Smooth muscle cell (in vitro differentiated cells): ENCODE measurements at regions not wholly inside any gene's neighbourhood (a gene's known extent, or its start where the extent isn't known, plus 50 kb on each side); places are given as distances from the start of the nearest gene placed in this dataset.

Experiments
- DNase-seq: peaks from one replicate; lab custom pipeline; 2025; ENCODE audit not compliant: unreplicated experiment; lab: John Stamatoyannopoulos, UW
- H2AFZ ChIP-seq: fragments of 200-600 bp; sonication (generic); 2 replicates; pipeline ENCODE4 v1.6.0; 2016; ENCODE audit warnings: antibody characterized with exemption, low read depth, mild to moderate bottlenecking
- H3F3A ChIP-seq: fragments of 200-600 bp; sonication (generic); 2 replicates; pipeline ENCODE4 v1.6.0; 2017; ENCODE audit warnings: antibody characterized with exemption, low read depth
- H3K27ac ChIP-seq: fragments of 200-600 bp; sonication (generic); 2 replicates; pipeline ENCODE4 v1.5.1; 2016; ENCODE audit warnings: low read depth, mild to moderate bottlenecking
- H3K27me3 ChIP-seq: fragments of 200-600 bp; sonication (generic); 2 replicates; pipeline ENCODE4 v1.6.1; 2016; ENCODE audit warnings: low read depth, mild to moderate bottlenecking
- H3K36me3 ChIP-seq: fragments of 200-600 bp; sonication (generic); 2 replicates; pipeline ENCODE4 v1.5.1; 2016; ENCODE audit warnings: low read depth
- H3K4me1 ChIP-seq: fragments of 200-600 bp; sonication (generic); 2 replicates; pipeline ENCODE4 v1.5.1; 2016; ENCODE audit warnings: low read depth
- H3K4me2 ChIP-seq: fragments of 200-600 bp; sonication (generic); 2 replicates; pipeline ENCODE4 v1.6.0; 2016; ENCODE audit warnings: mild to moderate bottlenecking
- H3K4me3 ChIP-seq: fragments of 200-600 bp; sonication (generic); 2 replicates; pipeline ENCODE4 v1.5.1; 2016; ENCODE audit warnings: mild to moderate bottlenecking
- H3K79me2 ChIP-seq: fragments of 200-600 bp; sonication (generic); 2 replicates; pipeline ENCODE4 v1.6.0; 2016; ENCODE audit warnings: low read depth, mild to moderate bottlenecking
- H3K9ac ChIP-seq: fragments of 200-600 bp; sonication (generic); 2 replicates; pipeline ENCODE4 v1.6.0; 2016; ENCODE audit warnings: low read depth
- H3K9me3 ChIP-seq: fragments of 200-600 bp; sonication (generic); replicated peaks from 2 replicates; pipeline ENCODE4 v1.5.1; 2016; ENCODE audit warnings: low read depth
- H4K20me1 ChIP-seq: fragments of 200-600 bp; sonication (generic); 2 replicates; pipeline ENCODE4 v1.6.0; 2016; ENCODE audit warnings: low read depth
- CTCF ChIP-seq: fragments of 200-600 bp; sonication (generic); IDR thresholded peaks from 2 replicates; pipeline ENCODE4 v1.5.1; 2017; ENCODE audit warnings: borderline replicate concordance, mild to moderate bottlenecking, antibody characterized with exemption; ENCODE audit not compliant: insufficient read depth, poor library complexity, severe bottlenecking
- WGBS: methylation state at CpG from one replicate; pipeline ENCODE4 v1.1.7; 2016; ENCODE audit warnings: low lambda C conversion rate; 5-methylcytosine and 5-hydroxymethylcytosine counted together

GRCh38 chr3:177838766-177839350, 641.6 kb upstream of the TBL1XR1 start:
- TF ChIP-seq CTCF, result no peak
- Histone ChIP-seq H3F3A (peaks cover 12% of the 10 kb centered on the region), H4K20me1 (no peaks in the 10 kb centered on the region), H3K27me3 (no peaks in the 10 kb centered on the region), H3K27ac (no peak overlapping the region), H3K4me2 (peak overlapping the region; percentile 2), H3K9me3 (no peaks in the 10 kb centered on the region), H3K4me1 (no peaks in the 10 kb centered on the region), H3K36me3 (no peaks in the 10 kb centered on the region), H3K9ac (no peak overlapping the region), H3K79me2 (no peaks in the 10 kb centered on the region), H2AFZ (no peak overlapping the region), H3K4me3 (no peak overlapping the region)
- no peak for DNase-seq
- 32% methylated on average over 7 of the region's 7 CpGs for WGBS

- no peak overlapping the region for H2AFZ ChIP-seq
- WGBS, result 84% methylated on average over 1 of the region's 1 CpG
- no peaks in the 10 kb centered on the region for H3K4me1 ChIP-seq
- no peaks in the 10 kb centered on the region for H3K27me3 ChIP-seq
- H3K4me2 ChIP-seq, result no peak overlapping the region
- H3K79me2 ChIP-seq, result no peaks in the 10 kb centered on the region
- no peaks in the 10 kb centered on the region for H3F3A ChIP-seq
- H3K9ac ChIP-seq, result no peak overlapping the region
- no peak overlapping the region for H3K27ac ChIP-seq
- no peaks in the 10 kb centered on the region for H3K9me3 ChIP-seq
- no peak for TF ChIP-seq CTCF
- no peak for DNase-seq
- no peaks in the 10 kb centered on the region for H3K36me3 ChIP-seq
- H4K20me1 ChIP-seq, result no peaks in the 10 kb centered on the region
- H3K4me3 ChIP-seq, result no peak overlapping the region
Observed at GRCh38 chr3:177842302-177842701, 645.0 kb upstream of the TBL1XR1 start.

GRCh38 chr3:177842743-177843734, 645.8 kb upstream of the TBL1XR1 start:
- Histone ChIP-seq H3K27me3 (no peaks in the 10 kb centered on the region), H3K36me3 (no peaks in the 10 kb centered on the region), H3K9me3 (no peaks in the 10 kb centered on the region), H3F3A (no peaks in the 10 kb centered on the region), H3K9ac (no peak overlapping the region), H2AFZ (no peak overlapping the region), H4K20me1 (no peaks in the 10 kb centered on the region), H3K4me3 (no peak overlapping the region), H3K79me2 (no peaks in the 10 kb centered on the region), H3K27ac (no peak overlapping the region), H3K4me2 (no peak overlapping the region), H3K4me1 (no peaks in the 10 kb centered on the region)
- 93% methylated on average over 8 of the region's 8 CpGs for WGBS
- DNase-seq, result no peak
- TF ChIP-seq CTCF, result no peak
